ENCODE measurements at regions not wholly inside any gene's neighbourhood (a gene's known extent, or its start where the extent isn't known, plus 50 kb on each side); places are given as distances from the start of the nearest gene placed in this dataset.

DNA sequence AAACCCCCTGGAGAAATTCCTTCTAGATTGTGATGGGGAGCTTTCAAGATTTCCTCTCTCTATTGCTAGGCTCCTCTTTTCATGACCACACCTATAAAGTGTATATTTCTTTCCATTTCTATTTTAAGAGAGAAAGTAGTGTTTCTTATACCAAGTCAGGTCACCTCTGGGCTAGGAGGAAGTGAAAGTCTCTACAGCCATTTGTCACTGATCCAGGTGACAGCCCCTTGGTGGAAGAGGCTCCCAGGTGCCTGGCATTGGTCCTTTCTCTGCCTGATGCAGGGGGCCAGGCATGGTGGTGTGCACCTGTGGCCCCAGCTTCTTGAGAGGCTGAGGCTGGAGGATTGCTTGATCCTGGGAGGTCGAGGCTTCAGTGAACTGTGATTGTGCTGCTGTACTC is 64.7 kb downstream of the DHCR7 start:
- TF ChIP-seq, protein P1, sequence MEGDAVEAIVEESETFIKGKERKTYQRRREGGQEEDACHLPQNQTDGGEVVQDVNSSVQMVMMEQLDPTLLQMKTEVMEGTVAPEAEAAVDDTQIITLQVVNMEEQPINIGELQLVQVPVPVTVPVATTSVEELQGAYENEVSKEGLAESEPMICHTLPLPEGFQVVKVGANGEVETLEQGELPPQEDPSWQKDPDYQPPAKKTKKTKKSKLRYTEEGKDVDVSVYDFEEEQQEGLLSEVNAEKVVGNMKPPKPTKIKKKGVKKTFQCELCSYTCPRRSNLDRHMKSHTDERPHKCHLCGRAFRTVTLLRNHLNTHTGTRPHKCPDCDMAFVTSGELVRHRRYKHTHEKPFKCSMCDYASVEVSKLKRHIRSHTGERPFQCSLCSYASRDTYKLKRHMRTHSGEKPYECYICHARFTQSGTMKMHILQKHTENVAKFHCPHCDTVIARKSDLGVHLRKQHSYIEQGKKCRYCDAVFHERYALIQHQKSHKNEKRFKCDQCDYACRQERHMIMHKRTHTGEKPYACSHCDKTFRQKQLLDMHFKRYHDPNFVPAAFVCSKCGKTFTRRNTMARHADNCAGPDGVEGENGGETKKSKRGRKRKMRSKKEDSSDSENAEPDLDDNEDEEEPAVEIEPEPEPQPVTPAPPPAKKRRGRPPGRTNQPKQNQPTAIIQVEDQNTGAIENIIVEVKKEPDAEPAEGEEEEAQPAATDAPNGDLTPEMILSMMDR (IDR thresholded peaks at IDR 0.05; ENCODE audit: low read depth, low read length): no peak
- TF ChIP-seq POLR2A (IDR thresholded peaks at IDR 0.05; ENCODE audit: extremely low read depth, insufficient read length) (no peak), MYC (IDR thresholded peaks at IDR 0.05; ENCODE audit: low read depth, low read length) (no peak)
- TF ChIP-seq, protein P2, sequence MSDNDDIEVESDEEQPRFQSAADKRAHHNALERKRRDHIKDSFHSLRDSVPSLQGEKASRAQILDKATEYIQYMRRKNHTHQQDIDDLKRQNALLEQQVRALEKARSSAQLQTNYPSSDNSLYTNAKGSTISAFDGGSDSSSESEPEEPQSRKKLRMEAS (IDR thresholded peaks at IDR 0.05; ENCODE audit: low read depth, low read length): no peak

Data from NB4 (cell line).